Erythroblast (primary cell): ENCODE measurements at regions not wholly inside any gene's neighbourhood (a gene's known extent, or its start where the extent isn't known, plus 50 kb on each side); places are given as distances from the start of the nearest gene placed in this dataset.

Source experiments
- GATA1 ChIP-seq: IDR thresholded peaks from 2 replicates; pipeline ENCODE4 v1.6.1; 2011; ENCODE audit warnings: low read depth, mild to moderate bottlenecking, control low read depth, low read length, moderate library complexity
- POLR2A ChIP-seq: IDR thresholded peaks from 2 replicates; pipeline ENCODE4 v1.6.1; 2011; ENCODE audit warnings: mild to moderate bottlenecking, low read length

DNA sequence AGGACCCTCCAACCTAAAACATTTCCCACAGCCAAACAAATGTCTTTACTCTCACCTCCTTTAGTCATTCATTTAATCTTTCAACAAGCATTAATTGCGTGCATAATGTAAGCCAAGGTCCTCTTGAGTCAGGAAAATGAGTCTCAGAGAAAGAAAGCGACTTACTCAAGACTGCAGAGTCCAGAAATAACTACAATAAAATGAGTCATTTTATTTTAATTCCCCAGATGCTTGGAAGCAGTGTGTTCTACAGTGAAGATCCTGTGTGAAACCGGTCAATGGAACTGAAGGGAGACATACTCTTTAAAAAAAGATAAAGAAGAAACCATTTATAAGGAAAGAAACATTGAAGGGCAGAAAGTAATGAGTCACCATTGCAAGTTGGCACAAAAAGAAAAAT, 513.7 kb downstream of the CDK5RAP2 start:
- TF ChIP-seq POLR2A: no peak
- TF ChIP-seq GATA1: no peak
